ENCODE measurements at regions not wholly inside any gene's neighbourhood (a gene's known extent, or its start where the extent isn't known, plus 50 kb on each side); places are given as distances from the start of the nearest gene placed in this dataset.

DNA sequence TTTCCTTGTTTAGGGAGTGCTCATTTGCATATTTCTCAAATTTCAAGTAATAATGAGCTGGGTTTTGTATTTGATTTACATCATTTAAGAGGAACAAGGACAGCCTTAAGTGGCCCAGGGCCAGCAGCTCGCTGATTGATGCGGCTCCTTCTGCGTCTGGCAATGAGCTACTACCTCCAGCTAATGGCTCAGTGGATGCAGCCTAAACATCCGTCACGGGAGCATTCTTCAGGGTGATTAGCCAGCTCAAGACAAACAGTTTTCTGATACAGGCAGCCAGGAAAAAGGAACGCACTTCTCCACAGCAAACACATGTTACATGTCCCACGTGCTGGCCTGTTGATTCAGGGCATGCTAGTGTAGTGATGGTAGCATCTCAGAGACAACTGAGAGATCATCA, 169.3 kb upstream of the TCERG1L start:
- TF ChIP-seq EP300 (IDR thresholded peaks at IDR 0.05) (no peak), POLR2AphosphoS5 (IDR thresholded peaks at IDR 0.05) (no peak), POLR2A (IDR thresholded peaks at IDR 0.05) (no peak)
- TF ChIP-seq, protein P1, sequence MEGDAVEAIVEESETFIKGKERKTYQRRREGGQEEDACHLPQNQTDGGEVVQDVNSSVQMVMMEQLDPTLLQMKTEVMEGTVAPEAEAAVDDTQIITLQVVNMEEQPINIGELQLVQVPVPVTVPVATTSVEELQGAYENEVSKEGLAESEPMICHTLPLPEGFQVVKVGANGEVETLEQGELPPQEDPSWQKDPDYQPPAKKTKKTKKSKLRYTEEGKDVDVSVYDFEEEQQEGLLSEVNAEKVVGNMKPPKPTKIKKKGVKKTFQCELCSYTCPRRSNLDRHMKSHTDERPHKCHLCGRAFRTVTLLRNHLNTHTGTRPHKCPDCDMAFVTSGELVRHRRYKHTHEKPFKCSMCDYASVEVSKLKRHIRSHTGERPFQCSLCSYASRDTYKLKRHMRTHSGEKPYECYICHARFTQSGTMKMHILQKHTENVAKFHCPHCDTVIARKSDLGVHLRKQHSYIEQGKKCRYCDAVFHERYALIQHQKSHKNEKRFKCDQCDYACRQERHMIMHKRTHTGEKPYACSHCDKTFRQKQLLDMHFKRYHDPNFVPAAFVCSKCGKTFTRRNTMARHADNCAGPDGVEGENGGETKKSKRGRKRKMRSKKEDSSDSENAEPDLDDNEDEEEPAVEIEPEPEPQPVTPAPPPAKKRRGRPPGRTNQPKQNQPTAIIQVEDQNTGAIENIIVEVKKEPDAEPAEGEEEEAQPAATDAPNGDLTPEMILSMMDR (IDR thresholded peaks at IDR 0.05) = no peak
- H3K9me3 ChIP-seq = no peaks in the 10 kb centered on the region
- no peak overlapping the region for H3K4me3 ChIP-seq
- H3K36me3 ChIP-seq = no peaks in the 10 kb centered on the region
- H3K27me3 ChIP-seq = peaks cover 54% of the 10 kb centered on the region
- WGBS, 2 donors (ENCODE audit: low coverage in 1 of 2) = 0% methylated on average over 1 to 3 of the region's 7 CpGs
- H3K27ac ChIP-seq = no peak overlapping the region
- H3K4me1 ChIP-seq = no peaks in the 10 kb centered on the region
- ATAC-seq = no peak

DNA sequence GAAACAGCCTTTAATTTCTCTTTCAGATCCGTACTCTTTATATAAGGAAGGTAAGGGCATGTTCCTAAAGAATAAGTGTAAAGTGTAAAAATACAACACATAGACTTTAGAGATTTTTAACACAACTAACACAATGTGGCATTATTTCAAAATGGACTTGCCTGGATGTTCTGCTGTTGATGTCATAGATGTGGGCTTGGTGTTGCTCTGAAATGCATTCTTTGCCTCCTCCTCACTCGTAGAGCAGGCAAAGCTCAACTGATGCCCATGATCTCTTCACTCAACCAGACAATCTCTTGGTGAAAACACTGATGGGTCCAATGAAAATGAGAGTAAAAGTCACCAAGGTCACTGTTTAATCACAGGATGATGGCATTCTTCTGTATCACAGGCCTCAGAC, 174.2 kb upstream of the TCERG1L start:
- Histone ChIP-seq H3K36me3 (no peaks in the 10 kb centered on the region), H3K9me3 (no peaks in the 10 kb centered on the region), H3K27me3 (peaks cover 10% of the 10 kb centered on the region), H3K4me1 (no peaks in the 10 kb centered on the region), H3K4me3 (no peak overlapping the region), H3K27ac (no peak overlapping the region)
- WGBS, 2 donors (ENCODE audit: low coverage in 1 of 2) = 64 to 68% methylated on average over 2 of the region's 2 CpGs
- TF ChIP-seq POLR2A (IDR thresholded peaks at IDR 0.05) = no peak
- TF ChIP-seq, protein P1 (IDR thresholded peaks at IDR 0.05) = no peak
- no peak for TF ChIP-seq EP300 (IDR thresholded peaks at IDR 0.05)
- no peak for TF ChIP-seq POLR2AphosphoS5 (IDR thresholded peaks at IDR 0.05)
- ATAC-seq = no peak

DNA sequence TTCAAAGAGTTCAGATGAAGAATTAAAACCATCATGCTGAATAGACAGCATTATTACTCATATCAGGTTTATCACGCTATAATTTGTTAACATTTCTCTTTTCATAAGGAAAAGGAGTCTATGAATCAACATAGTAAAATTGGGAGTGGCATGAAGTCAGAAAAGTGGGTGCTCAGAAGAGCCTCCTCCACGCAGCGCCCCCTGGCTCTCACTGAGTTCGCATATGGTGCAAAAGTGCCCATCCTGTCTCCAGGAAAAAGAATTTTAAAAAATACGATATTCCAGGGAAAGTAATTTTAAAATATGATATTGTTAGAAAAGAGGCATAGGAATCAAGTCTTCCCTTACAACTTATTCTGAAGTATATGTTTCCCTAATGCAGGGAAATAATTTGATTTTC, 176.3 kb upstream of the TCERG1L start:
- Histone ChIP-seq H3K9me3 (no peaks in the 10 kb centered on the region), H3K36me3 (no peaks in the 10 kb centered on the region)

DNA sequence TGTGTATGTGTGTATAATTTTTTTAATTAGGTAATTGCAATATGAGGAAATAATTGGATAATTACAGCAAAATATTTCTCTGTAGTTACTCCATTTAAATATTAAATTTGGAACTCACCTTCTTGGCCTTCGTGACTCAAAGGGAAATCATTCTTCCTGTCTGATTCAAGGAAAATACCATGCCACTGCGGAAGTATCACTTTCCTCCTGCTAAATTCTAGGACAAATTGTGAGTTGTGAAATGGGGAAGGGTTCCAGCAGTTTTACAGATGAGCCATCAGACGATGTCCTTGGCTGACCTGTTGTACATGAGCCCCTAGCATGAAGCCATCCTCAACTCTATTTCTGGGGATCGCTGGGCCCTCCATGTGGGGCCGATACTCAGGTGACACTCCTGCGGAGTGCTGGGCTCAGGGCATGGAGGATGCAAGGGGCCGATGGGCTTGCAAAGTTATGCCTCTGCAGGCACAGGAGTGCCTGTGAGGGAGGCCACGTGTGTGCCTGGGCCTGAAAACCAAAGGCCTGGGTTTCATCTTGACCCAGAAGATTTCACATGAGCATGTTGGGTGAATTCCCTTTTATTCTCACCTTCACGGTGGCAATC, 179.6 kb upstream of the TCERG1L start:
- no peak overlapping the region for H3K4me3 ChIP-seq
- WGBS, 2 donors (ENCODE audit: low coverage in 1 of 2) = 62 to 64% methylated on average over 2 to 5 of the region's 9 CpGs
- TF ChIP-seq, protein P1 (IDR thresholded peaks at IDR 0.05) = no peak
- TF ChIP-seq EP300 (IDR thresholded peaks at IDR 0.05) (no peak), POLR2AphosphoS5 (IDR thresholded peaks at IDR 0.05) (no peak), POLR2A (IDR thresholded peaks at IDR 0.05) (no peak)

More for the DNA sequence above, 176.3 kb upstream of the TCERG1L start:
- WGBS, 2 donors (ENCODE audit: low coverage in 1 of 2) = 79 to 91% methylated on average over 5 of the region's 5 CpGs
- no peaks in the 10 kb centered on the region for H3K27me3 ChIP-seq
- no peaks in the 10 kb centered on the region for H3K4me1 ChIP-seq
- no peak overlapping the region for H3K4me3 ChIP-seq
- no peak for TF ChIP-seq POLR2A (IDR thresholded peaks at IDR 0.05)
- ATAC-seq = no peak
- no peak overlapping the region for H3K27ac ChIP-seq

DNA sequence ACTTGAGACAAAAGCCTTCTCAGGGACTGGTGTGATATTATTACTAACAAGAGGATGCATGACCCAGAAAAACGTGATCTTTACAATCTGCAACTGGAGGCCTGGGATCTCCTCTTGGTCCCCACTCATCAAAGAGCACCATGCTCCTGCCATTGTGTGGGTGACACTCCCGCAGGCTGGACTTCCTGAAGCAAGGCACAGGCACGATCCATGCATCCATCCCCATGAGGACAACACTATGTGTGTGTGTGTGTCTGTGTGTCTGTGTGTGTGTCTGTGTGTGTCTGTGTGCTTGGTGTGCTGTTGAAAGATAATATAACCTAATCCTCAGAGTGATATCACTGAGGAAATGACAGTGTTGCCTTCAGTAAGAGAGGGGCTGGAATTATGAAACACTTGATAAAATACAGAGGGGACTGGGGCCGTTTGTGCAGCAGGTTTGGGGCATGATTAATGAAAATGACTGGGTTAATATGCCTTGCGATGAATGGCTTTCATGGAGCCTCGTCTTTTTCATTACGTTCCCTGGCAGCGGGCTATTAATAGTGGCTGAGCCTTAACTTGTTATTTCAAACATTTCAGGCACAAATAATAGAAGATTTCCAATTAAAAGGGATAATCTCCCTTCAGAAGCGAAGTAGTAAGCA, 180.8 kb upstream of the TCERG1L start:
- TF ChIP-seq POLR2AphosphoS5 (IDR thresholded peaks at IDR 0.05) = no peak
- no peak for TF ChIP-seq POLR2A (IDR thresholded peaks at IDR 0.05)
- no peak for TF ChIP-seq EP300 (IDR thresholded peaks at IDR 0.05)
- TF ChIP-seq, protein P1 (IDR thresholded peaks at IDR 0.05) = no peak
- Histone ChIP-seq H3K9me3 (peaks cover 0 to 4% (median 0%) of the 10 kb centered on the region in 3 donors), H3K36me3 (no peaks in the 10 kb centered on the region), H3K27ac (no peak overlapping the region), H3K4me3 (no peak overlapping the region), H3K4me1 (no peaks in the 10 kb centered on the region), H3K27me3 (no peaks in the 10 kb centered on the region)
- whole genome bisulfite sequencing, 2 donors (ENCODE audit: low coverage in 1 of 2) = 41 to 44% methylated on average over 7 to 9 of the region's 9 CpGs
- no peak for ATAC-seq

More for the DNA sequence above, 179.6 kb upstream of the TCERG1L start:
- Histone ChIP-seq H3K36me3 (no peaks in the 10 kb centered on the region), H3K27me3 (no peaks in the 10 kb centered on the region), H3K4me1 (no peaks in the 10 kb centered on the region), H3K9me3 (peaks cover 0 to 4% (median 0%) of the 10 kb centered on the region in 3 donors), H3K27ac (no peak overlapping the region)
- ATAC-seq = no peak

All from gastroesophageal sphincter (tissue), 4 donors.